ENCODE measurements at regions not wholly inside any gene's neighbourhood (a gene's known extent, or its start where the extent isn't known, plus 50 kb on each side); places are given as distances from the start of the nearest gene placed in this dataset.

- no peak for TF ChIP-seq CBX3 (IDR thresholded peaks at IDR 0.05; ENCODE audit: low read depth)
- TF ChIP-seq ELF1 (IDR thresholded peaks at IDR 0.05; ENCODE audit: borderline replicate concordance, low read depth), result no peak
- no peak for TF ChIP-seq POLR2A (IDR thresholded peaks at IDR 0.05; ENCODE audit: borderline replicate concordance, extremely low read depth, insufficient read depth, insufficient read length)
- no peak for TF ChIP-seq SRF (IDR thresholded peaks at IDR 0.05; ENCODE audit: low read depth)
- TF ChIP-seq POLR2AphosphoS5 (IDR thresholded peaks at IDR 0.05; ENCODE audit: low read depth, low read length), result no peak
- TF ChIP-seq CEBPB (IDR thresholded peaks at IDR 0.05; ENCODE audit: low read depth), result no peak
- no peak for TF ChIP-seq FOSL1 (IDR thresholded peaks at IDR 0.05; ENCODE audit: low read depth)
- no peak for TF ChIP-seq MAX (IDR thresholded peaks at IDR 0.05)
- TF ChIP-seq YY1 (IDR thresholded peaks at IDR 0.05; ENCODE audit: extremely low read depth, insufficient replicate concordance, low read depth, low read length), result no peak
- no peak overlapping the region for H3K4me2 ChIP-seq (ENCODE audit: low read length)
- H3K9ac ChIP-seq (ENCODE audit: low read length), result no peak overlapping the region
- H3K4me3 ChIP-seq (replicated peaks in 1 of 2; ENCODE audit: low read depth in 1 of 2, low read length in 2 of 2), result no peak overlapping the region
- no peak overlapping the region for H3K27ac ChIP-seq (ENCODE audit: low read depth, low read length)
- ChIA-PET POLR2A (no interaction called here), CTCF (no interaction called here), RAD21 (ENCODE audit: low non-redundant PET in 1 of 2, low total read pairs in 2 of 2, uncharacterized antibody in 2 of 2, unreplicated experiment in 2 of 2) (no interaction called here)
- H2AFZ ChIP-seq (ENCODE audit: low read depth, low read length, poor library complexity, severe bottlenecking), result no peak overlapping the region
- no peaks in the 10 kb centered on the region for H3K9me2 ChIP-seq (ENCODE audit: insufficient read depth)
- no peaks in the 10 kb centered on the region for H4K20me1 ChIP-seq (ENCODE audit: insufficient read depth)
- no peaks in the 10 kb centered on the region for H3K36me3 ChIP-seq (ENCODE audit: control insufficient read depth in 1 of 2, insufficient read depth in 2 of 2, low read length in 2 of 2)
- peaks cover 9 to 19% of the 10 kb centered on the region in 2 experiments; a peak in 3 of 4 replicates for H3K4me1 ChIP-seq (ENCODE audit: control insufficient read depth in 1 of 2, insufficient read depth in 2 of 2, low read length in 2 of 2)
- no TSS peak for BruUV-seq (replicated peaks)
- H3K9me3 ChIP-seq (ENCODE audit: control insufficient read depth in 1 of 2, insufficient read depth in 1 of 2, low read depth in 1 of 2, low read length in 2 of 2), result no peaks in the 10 kb centered on the region
- no peak for ATAC-seq
- intact Hi-C loops (cut with micrococcal nuclease), result no loop called here
- no peaks in the 10 kb centered on the region for H3K27me3 ChIP-seq (ENCODE audit: insufficient read depth, low read length)
- no peaks in the 10 kb centered on the region for H3K79me2 ChIP-seq (ENCODE audit: insufficient read depth, low read length)
- DNase-seq (ENCODE audit: low read depth, low spot score), result no peak
These were observed 171.3 kb downstream of the SLC28A3 start for GRCh38 chr9:84169240-84169639.

DNA sequence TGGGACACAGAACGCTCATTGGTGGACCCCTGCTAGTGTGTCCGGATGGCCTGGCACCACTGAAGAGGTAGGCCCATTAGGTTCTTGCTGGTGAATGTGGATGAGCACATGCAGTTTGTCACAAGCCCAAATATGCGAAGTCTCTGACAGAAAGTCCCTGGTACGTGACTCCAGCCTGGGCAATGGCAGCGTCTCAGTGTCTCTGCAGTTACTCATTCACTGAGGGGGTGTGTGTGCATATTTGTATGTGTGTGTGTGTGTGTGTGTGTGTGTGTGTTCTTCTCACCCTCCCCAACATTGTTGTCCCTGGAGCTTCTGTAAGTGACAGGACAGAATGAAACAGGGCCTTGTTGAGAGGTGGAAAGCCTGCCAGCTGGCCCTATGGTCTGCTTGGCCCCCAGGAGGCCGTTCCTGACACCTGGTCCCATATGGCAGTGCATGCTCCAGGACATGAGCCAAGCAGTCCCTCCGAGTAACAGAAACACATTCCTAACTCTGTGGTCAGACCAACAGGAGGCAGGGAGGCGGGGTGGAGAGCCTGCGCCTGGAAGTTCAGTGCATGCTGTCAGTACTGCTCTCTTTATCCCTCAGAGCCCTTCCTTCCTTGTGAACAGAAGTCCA, 169.9 kb downstream of the SLC28A3 start:
- ChIA-PET POLR2A (no interaction called here), RAD21 (ENCODE audit: low non-redundant PET in 1 of 2, low total read pairs in 2 of 2, uncharacterized antibody in 2 of 2, unreplicated experiment in 2 of 2) (no interaction called here), CTCF (interaction anchor here (0.9 kb wide), 1 partner anchor 91 kb away, joined by 3 read pairs; no protein-coding TSS in a partner anchor)
- H3K9me2 ChIP-seq (ENCODE audit: insufficient read depth), result no peaks in the 10 kb centered on the region
- H3K4me1 ChIP-seq (ENCODE audit: control insufficient read depth in 1 of 2, insufficient read depth in 2 of 2, low read length in 2 of 2), result peaks cover 9 to 19% of the 10 kb centered on the region in 2 experiments; a peak in 3 of 4 replicates
- H3K27ac ChIP-seq (ENCODE audit: low read depth, low read length), result peak overlapping the region; percentile 12; the same call in 1 of the 2 replicates
- H2AFZ ChIP-seq (ENCODE audit: low read depth, low read length, poor library complexity, severe bottlenecking), result peak overlapping the region; percentile 90
- no peaks in the 10 kb centered on the region for H3K27me3 ChIP-seq (ENCODE audit: insufficient read depth, low read length)
- H3K9ac ChIP-seq (ENCODE audit: low read length), result no peak overlapping the region; the same call in 1 of the 2 replicates
- no TSS peak for BruUV-seq (replicated peaks)
- no peaks in the 10 kb centered on the region for H3K9me3 ChIP-seq (ENCODE audit: control insufficient read depth in 1 of 2, insufficient read depth in 1 of 2, low read depth in 1 of 2, low read length in 2 of 2)
- peak; percentile 81 for DNase-seq (ENCODE audit: low read depth, low spot score)
- peak; percentile 95 for ATAC-seq
- intact Hi-C loops (cut with micrococcal nuclease), result loop anchor here (5.0 kb wide), 3 partner anchors 92 to 188 kb away; partner anchors contain the start of genes HNRNPK and RMI1
- H4K20me1 ChIP-seq (ENCODE audit: insufficient read depth), result no peaks in the 10 kb centered on the region
- H3K79me2 ChIP-seq (ENCODE audit: insufficient read depth, low read length), result no peaks in the 10 kb centered on the region
- H3K36me3 ChIP-seq (ENCODE audit: control insufficient read depth in 1 of 2, insufficient read depth in 2 of 2, low read length in 2 of 2), result no peaks in the 10 kb centered on the region
- H3K4me2 ChIP-seq (ENCODE audit: low read length), result peak overlapping the region; percentile 69
- H3K4me3 ChIP-seq (replicated peaks in 1 of 2; ENCODE audit: low read depth in 1 of 2, low read length in 2 of 2), result peak overlapping the region in 1 of 2 experiments; percentile 25; a peak in 2 of 4 replicates
- no peak for TF ChIP-seq POLR2A (IDR thresholded peaks at IDR 0.05; ENCODE audit: borderline replicate concordance, extremely low read depth, insufficient read depth, insufficient read length)
- no peak for TF ChIP-seq TCF7L2 (IDR thresholded peaks at IDR 0.05; ENCODE audit: borderline replicate concordance, extremely low read depth, insufficient read depth, insufficient read length)
- TF ChIP-seq POLR2AphosphoS5 (IDR thresholded peaks at IDR 0.05; ENCODE audit: low read depth, low read length), result peak; percentile 43; the same call in 1 of the 2 replicates
- no peak for TF ChIP-seq EZH2phosphoT487 (IDR thresholded peaks at IDR 0.05; ENCODE audit: borderline replicate concordance)
- TF ChIP-seq CBX3 (IDR thresholded peaks at IDR 0.05; ENCODE audit: low read depth), result peak; percentile 79; the same call in 1 of the 2 replicates
- no peak for TF ChIP-seq RAD21 (IDR thresholded peaks at IDR 0.05; ENCODE audit: low read depth)
- no peak for TF ChIP-seq SIN3A (IDR thresholded peaks at IDR 0.05; ENCODE audit: low read depth)
- TF ChIP-seq SP1 (IDR thresholded peaks at IDR 0.05; ENCODE audit: low read depth), result peak; percentile 40
- TF ChIP-seq, protein P1, sequence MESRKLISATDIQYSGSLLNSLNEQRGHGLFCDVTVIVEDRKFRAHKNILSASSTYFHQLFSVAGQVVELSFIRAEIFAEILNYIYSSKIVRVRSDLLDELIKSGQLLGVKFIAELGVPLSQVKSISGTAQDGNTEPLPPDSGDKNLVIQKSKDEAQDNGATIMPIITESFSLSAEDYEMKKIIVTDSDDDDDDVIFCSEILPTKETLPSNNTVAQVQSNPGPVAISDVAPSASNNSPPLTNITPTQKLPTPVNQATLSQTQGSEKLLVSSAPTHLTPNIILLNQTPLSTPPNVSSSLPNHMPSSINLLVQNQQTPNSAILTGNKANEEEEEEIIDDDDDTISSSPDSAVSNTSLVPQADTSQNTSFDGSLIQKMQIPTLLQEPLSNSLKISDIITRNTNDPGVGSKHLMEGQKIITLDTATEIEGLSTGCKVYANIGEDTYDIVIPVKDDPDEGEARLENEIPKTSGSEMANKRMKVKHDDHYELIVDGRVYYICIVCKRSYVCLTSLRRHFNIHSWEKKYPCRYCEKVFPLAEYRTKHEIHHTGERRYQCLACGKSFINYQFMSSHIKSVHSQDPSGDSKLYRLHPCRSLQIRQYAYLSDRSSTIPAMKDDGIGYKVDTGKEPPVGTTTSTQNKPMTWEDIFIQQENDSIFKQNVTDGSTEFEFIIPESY (IDR thresholded peaks at IDR 0.05; ENCODE audit: extremely low read depth, insufficient replicate concordance, low read length), result peak; percentile 14
- no peak for TF ChIP-seq CEBPB (IDR thresholded peaks at IDR 0.05; ENCODE audit: low read depth)

Data from HCT116 (cell line).